LNCaP clone FGC (cell line): ENCODE measurements at regions not wholly inside any gene's neighbourhood (a gene's known extent, or its start where the extent isn't known, plus 50 kb on each side); places are given as distances from the start of the nearest gene placed in this dataset.
A peak's percentile ranks its signal among the peaks of the same experiment; 100 is the strongest.

Experiments
- DNase-seq: peaks from one replicate; pipeline ENCODE4 v3.0.0-alpha.2; 2011; ENCODE audit warnings: low read depth
- H3K4me3 ChIP-seq: 2 replicates; pipeline ENCODE4 v1.5.1; 2011; ENCODE audit warnings: mild to moderate bottlenecking, low read depth, low read length, control low read depth
- TF ChIP-seq, protein P1 (sequence below): IDR thresholded peaks from 2 replicates; pipeline ENCODE4 v1.5.1; 2012; ENCODE audit warnings: mild to moderate bottlenecking; ENCODE audit not compliant: control insufficient read depth, insufficient read depth; ENCODE audit errors: extremely low read depth

DNA sequence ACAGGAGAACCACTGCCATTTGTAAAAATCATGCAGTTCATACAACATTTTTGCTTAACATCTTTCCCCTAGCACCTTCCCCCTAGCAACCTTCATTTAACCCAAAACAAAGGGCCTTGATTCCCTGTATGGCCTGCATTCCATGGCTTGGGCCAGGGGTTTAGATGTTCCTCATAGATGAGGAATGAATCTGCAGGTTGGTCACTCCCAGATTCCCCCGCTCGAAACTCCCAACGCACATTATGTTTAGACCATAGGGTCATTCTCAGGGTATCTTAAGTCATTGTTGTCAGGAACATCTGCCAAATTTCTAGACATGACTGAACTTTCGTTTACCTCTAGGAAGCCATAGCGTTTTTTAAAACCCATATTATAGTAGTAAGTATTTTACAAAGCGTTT, 282.2 kb upstream of the VLDLR start:
- TF ChIP-seq, protein P1, sequence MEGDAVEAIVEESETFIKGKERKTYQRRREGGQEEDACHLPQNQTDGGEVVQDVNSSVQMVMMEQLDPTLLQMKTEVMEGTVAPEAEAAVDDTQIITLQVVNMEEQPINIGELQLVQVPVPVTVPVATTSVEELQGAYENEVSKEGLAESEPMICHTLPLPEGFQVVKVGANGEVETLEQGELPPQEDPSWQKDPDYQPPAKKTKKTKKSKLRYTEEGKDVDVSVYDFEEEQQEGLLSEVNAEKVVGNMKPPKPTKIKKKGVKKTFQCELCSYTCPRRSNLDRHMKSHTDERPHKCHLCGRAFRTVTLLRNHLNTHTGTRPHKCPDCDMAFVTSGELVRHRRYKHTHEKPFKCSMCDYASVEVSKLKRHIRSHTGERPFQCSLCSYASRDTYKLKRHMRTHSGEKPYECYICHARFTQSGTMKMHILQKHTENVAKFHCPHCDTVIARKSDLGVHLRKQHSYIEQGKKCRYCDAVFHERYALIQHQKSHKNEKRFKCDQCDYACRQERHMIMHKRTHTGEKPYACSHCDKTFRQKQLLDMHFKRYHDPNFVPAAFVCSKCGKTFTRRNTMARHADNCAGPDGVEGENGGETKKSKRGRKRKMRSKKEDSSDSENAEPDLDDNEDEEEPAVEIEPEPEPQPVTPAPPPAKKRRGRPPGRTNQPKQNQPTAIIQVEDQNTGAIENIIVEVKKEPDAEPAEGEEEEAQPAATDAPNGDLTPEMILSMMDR = no peak
- H3K4me3 ChIP-seq = no peak overlapping the region
- DNase-seq = no peak

DNA sequence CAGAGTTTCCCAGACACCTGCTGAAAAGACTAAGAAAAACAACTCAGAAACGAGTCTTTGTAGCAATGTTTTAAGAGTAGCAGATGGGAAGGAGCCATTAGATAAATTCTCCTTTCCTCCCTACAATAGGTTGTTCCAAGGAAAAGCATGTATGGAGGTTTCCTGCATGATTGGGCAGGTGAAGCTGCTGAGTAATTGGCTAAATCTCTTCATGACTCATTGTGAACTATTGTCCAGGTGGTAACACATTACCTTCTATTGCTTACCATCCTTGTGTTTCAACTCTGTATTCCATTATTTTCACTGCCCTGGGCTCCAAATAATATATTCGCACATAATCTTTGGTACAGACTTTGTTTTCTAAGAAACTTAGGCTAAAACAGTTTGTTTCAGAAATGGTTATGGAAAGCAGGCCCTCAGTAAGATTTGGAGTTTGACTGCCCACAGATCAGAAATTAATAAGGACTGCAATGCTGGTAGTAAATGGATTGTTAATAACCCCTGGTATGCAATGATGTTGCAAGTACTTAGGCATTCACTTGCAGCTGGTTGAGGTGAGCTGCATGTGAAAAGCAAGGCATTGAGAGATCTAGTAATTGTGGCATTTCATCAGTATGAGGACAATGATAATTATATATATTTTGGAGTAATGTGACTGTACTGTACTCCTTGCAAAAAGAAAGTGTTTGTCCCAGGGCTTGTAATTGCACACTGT, 281.4 kb upstream of the VLDLR start:
- TF ChIP-seq, protein P1 = no peak
- H3K4me3 ChIP-seq = no peak overlapping the region
- DNase-seq = no peak

DNA sequence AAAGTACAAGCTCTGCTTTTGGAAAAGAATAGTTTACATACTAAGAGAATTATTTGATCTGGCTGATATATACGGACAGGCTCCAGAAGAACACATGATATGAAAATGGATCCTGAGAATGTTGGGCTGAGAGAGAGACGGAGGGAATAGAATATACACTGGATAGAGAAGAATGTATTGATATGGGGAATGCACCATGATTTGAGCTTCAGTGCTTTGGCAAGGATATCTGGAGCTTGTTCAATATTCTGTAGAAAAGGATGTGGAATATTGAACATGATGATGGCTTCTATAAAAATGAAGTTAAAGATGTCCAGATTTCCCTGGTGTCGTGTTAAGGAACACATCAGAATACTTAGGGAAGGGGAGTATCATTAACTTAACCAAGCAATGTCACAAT, 280.5 kb upstream of the VLDLR start:
- peak; percentile 54 for DNase-seq
- TF ChIP-seq, protein P1 = no peak
- H3K4me3 ChIP-seq = no peak overlapping the region

DNA sequence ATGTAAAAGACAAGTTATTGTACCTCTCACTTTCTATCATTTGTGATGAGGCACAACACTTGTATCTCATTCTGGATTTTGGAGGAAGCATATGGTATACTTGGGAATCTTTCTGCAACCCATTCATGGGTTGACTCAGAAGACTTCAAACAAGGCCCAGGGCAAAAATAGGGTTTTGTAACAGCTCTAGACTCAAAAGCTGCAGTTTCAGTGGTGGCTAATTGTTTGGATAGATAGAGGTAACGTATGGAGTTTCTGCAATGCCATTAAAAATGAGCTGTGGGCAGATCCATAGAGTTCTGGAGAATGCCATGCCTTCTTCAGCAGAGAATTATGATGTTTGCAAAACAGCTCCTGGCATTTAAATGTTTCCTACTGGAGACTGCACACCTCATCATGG, 279.6 kb upstream of the VLDLR start:
- DNase-seq = no peak
- no peak overlapping the region for H3K4me3 ChIP-seq
- TF ChIP-seq, protein P1 = no peak

DNA sequence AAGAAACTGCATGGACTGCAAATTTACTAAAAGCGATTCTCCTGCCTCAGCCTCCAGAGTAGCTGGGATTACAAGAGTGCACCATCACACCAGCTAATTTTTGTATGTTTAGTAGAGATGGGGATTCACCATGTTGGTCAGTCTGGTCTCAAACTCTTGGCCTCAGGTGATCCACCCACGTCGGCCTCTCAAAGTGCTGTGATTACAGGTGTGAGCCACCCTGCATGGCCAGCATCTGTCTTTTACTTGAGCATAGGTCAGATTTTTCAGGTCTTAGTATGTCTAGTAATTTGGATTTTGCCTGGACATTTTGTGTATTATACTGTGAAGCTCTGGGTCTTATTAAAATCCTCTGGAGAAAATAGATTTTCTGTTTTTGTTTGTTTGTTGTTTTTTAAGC, 277.8 kb upstream of the VLDLR start:
- TF ChIP-seq, protein P1 = no peak
- DNase-seq = no peak
- H3K4me3 ChIP-seq = no peak overlapping the region

DNA sequence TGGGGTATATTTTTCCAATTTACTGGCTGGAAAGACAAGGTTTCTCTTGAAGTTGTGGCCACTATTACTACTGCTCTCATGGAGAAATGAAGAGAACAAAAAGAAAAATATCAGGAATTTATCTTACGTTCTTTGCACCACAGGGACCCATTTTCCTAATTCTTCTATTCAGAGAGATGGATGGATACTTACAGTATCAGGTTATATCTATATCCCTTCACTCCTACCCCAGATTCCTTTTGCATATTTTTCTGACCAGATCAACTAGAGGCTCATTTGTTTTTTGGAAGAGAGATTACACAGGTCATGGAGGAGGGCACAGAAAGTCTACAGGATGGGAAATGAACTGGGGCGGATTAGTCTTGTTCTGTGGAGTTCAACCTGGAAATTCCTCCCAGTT, 277.2 kb upstream of the VLDLR start:
- TF ChIP-seq, protein P1 = no peak
- no peak overlapping the region for H3K4me3 ChIP-seq
- DNase-seq = no peak

DNA sequence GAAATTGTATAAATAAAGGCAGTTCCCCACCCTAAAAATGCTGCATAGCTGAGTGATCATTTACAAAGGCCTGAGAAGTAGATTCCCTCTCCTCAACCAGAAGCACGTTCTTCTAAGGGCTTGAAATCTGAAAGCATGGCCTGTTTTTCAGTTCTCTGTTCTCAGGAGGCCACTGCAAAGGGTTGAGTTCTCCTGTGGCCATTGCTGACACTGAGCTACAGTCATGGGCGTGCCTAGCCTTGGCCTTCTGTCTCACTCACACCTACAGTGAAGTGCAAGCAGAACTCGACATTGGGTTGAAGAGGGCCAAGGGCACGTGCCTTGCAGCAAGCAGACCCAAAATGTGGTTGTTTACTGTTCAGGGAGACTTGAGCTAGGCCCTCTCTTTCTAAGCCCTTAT, 276.6 kb upstream of the VLDLR start:
- no peak for DNase-seq
- TF ChIP-seq, protein P1 = no peak
- H3K4me3 ChIP-seq = no peak overlapping the region
